K562 (cell line): ENCODE measurements at regions not wholly inside any gene's neighbourhood (a gene's known extent, or its start where the extent isn't known, plus 50 kb on each side); places are given as distances from the start of the nearest gene placed in this dataset.

Experiments used
- ATAC-seq: fragments of 200-7000 bp; cut with Tn5 transposase; 3 replicates; pipeline ENCODE4 v1.9.1; 2020; ENCODE audit warnings: moderate library complexity
- BruUV-seq: library from RNA; stranded (reverse); fragments of 400-500 nt; replicated peaks from 2 replicates; lab custom pipeline; 2021; lab: Mats Ljungman, UMichigan
- CTCF ChIA-PET: fragments of 300-600 bp; formaldehyde crosslinking; extraction: SDS; loops from one replicate; lab custom pipeline; 2021; ENCODE audit warnings: low intra/inter-chr PET ratio; lab: Yijun Ruan, JAX
- POLR2A ChIA-PET: fragments of 300-600, 350-650 bp; sonication (Branson Sonifier 250); formaldehyde crosslinking; extraction: SDS; loops from one replicate; lab custom pipeline; 2021; ENCODE audit warnings: antibody characterized with exemption, inconsistent platforms; lab: Yijun Ruan, JAX
- DNase-seq, 4 experiments: peaks; one replicate each; pipeline versions ENCODE4 v3.0.0 to v3.0.0-alpha.2; 2011 to 2018; ENCODE audit warnings: low spot score in 3 of 4, mixed read lengths in 3 of 4; ENCODE audit errors: extremely low read depth in 1 of 4
- FAIRE-seq: peaks from 2 replicates; lab custom pipeline; 2011; peaks lifted over from hg19 to GRCh38; lab: Jason Lieb, UNC
- H2AFZ ChIP-seq: 2 replicates; pipeline ENCODE4 v1.6.0; 2011; ENCODE audit warnings: low read depth, low read length, control low read depth, inconsistent platforms
- H3K27ac ChIP-seq: fragments of 200-600 bp; 3 replicates; pipeline ENCODE4 v1.8.0; 2011; ENCODE audit warnings: low read depth, mild to moderate bottlenecking, control low read depth, inconsistent platforms, low read length, moderate library complexity, mixed read lengths; ENCODE audit errors: extremely low read depth
- H3K27me3 ChIP-seq, 2 experiments: fragments of 300-600 bp in 1 of 2; 2 replicates in 1 of 2; 3 replicates in 1 of 2; pipeline versions ENCODE4 v1.6.0 to v1.8.0; 2011; ENCODE audit warnings: inconsistent platforms in 2 of 2, low read length in 2 of 2, mild to moderate bottlenecking in 1 of 2, mixed read lengths in 1 of 2, moderate library complexity in 1 of 2; ENCODE audit not compliant: control insufficient read depth in 2 of 2, insufficient read depth in 2 of 2
- H3K36me3 ChIP-seq: fragments of 300-600 bp; 3 replicates; pipeline ENCODE4 v1.8.0; 2011; ENCODE audit warnings: mild to moderate bottlenecking, low read length, inconsistent platforms; ENCODE audit not compliant: control insufficient read depth, insufficient read depth
- H3K4me1 ChIP-seq, 2 experiments: fragments of 200-600 bp in 1 of 2; replicated peaks in 1 of 2; 2 replicates in 1 of 2; 3 replicates in 1 of 2; pipeline versions ENCODE4 v1.5.1 to v1.8.0; 2011; ENCODE audit warnings: inconsistent platforms in 2 of 2, low read length in 2 of 2, mild to moderate bottlenecking in 1 of 2, mixed read lengths in 1 of 2, moderate library complexity in 1 of 2; ENCODE audit not compliant: control insufficient read depth in 2 of 2, insufficient read depth in 2 of 2
- H3K4me2 ChIP-seq: 2 replicates; pipeline ENCODE4 v1.6.1; 2011; ENCODE audit warnings: low read length, control low read depth, inconsistent platforms, mixed read lengths; ENCODE audit not compliant: insufficient read depth
- H3K4me3 ChIP-seq: fragments of 200-600 bp; sonication (generic), shearing (Covaris generic); 2 replicates; pipeline ENCODE4 v1.5.1; 2016; ENCODE audit warnings: control low read depth, inconsistent platforms
- H3K79me2 ChIP-seq: fragments of 200-600 bp; 3 replicates; pipeline ENCODE4 v1.8.0; 2011; ENCODE audit warnings: low read length, inconsistent platforms; ENCODE audit not compliant: control insufficient read depth, insufficient read depth
- H3K9ac ChIP-seq, 2 experiments: 2 replicates each; pipeline versions ENCODE4 v1.6.0 to v1.6.1; 2011; ENCODE audit warnings: low read depth in 2 of 2, low read length in 2 of 2, control low read depth in 1 of 2, inconsistent platforms in 1 of 2, mild to moderate bottlenecking in 1 of 2, mixed read lengths in 1 of 2; ENCODE audit not compliant: insufficient read depth in 1 of 2
- H3K9me1 ChIP-seq: one replicate; pipeline ENCODE4 v1.6.0; 2011; ENCODE audit warnings: inconsistent platforms, mild to moderate bottlenecking, low read length, moderate library complexity; ENCODE audit not compliant: control insufficient read depth, insufficient read depth
- H3K9me3 ChIP-seq: replicated peaks from 2 replicates; pipeline ENCODE4 v1.5.1; 2011; ENCODE audit warnings: low read depth, low read length, inconsistent platforms; ENCODE audit not compliant: control insufficient read depth, insufficient read depth
- H4K20me1 ChIP-seq: replicated peaks from 2 replicates; pipeline ENCODE4 v1.6.1; 2011; ENCODE audit warnings: low read length, inconsistent platforms, mixed read lengths; ENCODE audit not compliant: control insufficient read depth, insufficient read depth
- ARHGAP35 ChIP-seq: fragments of 450-650 bp; IDR thresholded peaks from 2 replicates; pipeline ENCODE4 v1.6.1; 2018; ENCODE audit not compliant: partially characterized antibody
- CREB1 ChIP-seq, 2 experiments: sonication (generic) in 1 of 2; formaldehyde crosslinking in 1 of 2; IDR thresholded peaks; 2 replicates each; pipeline versions ENCODE4 v1.6.1 to v1.8.0; 2012 to 2022; ENCODE audit warnings: inconsistent platforms in 1 of 2, mild to moderate bottlenecking in 1 of 2, missing genetic modification reagents in 1 of 2, moderate library complexity in 1 of 2
- FUS ChIP-seq: fragments of 200-400 bp; formaldehyde crosslinking; optimal IDR thresholded peaks from 2 replicates; pipeline ENCODE3; 2017; ENCODE audit warnings: low read depth, low read length
- SMAD2 ChIP-seq: fragments of 150-350 bp; IDR thresholded peaks from 2 replicates; pipeline ENCODE4 v1.6.1; 2014; ENCODE audit warnings: low read depth, mild to moderate bottlenecking, low read length
- SRSF3 ChIP-seq: fragments of 200-400 bp; formaldehyde crosslinking; IDR thresholded peaks from 2 replicates; pipeline ENCODE4 v1.6.1; 2016; ENCODE audit warnings: mild to moderate bottlenecking, low read length, moderate library complexity; ENCODE audit not compliant: insufficient read depth
- TFE3 ChIP-seq: fragments of 450-650 bp; formaldehyde crosslinking; IDR thresholded peaks from 2 replicates; pipeline ENCODE4 v1.4.0; 2020; ENCODE audit warnings: mild to moderate bottlenecking, mixed read lengths
- U2AF2 ChIP-seq: fragments of 200-400 bp; formaldehyde crosslinking; optimal IDR thresholded peaks from 2 replicates; pipeline ENCODE3; 2017; ENCODE audit warnings: low read depth, mild to moderate bottlenecking, low read length
- WGBS: fragments of 100-300 bp; shearing (Covaris generic); methylation state at CpG from one replicate; pipeline ENCODE4 v1.1.6; 2016; ENCODE audit warnings: low coverage, mixed read lengths; ENCODE audit not compliant: insufficient coverage; ENCODE audit errors: missing lambda C conversion rate; 5-methylcytosine and 5-hydroxymethylcytosine counted together
- in situ Hi-C: fragments of 300-500 bp; cut with MboI; formaldehyde crosslinking; loops from 4 replicates; pipeline ENCODE4 v1.15.0; 2018; ENCODE audit warnings: inconsistent platforms, mixed read lengths
- intact Hi-C: fragments of 100-400 bp; cut with micrococcal nuclease; formaldehyde crosslinking; loops from 2 replicates; pipeline ENCODE4 v1.14.2; 2022

GRCh38 chr3:140765246-140765645 is 87.4 kb downstream of the TRIM42 start:
- no peaks in the 10 kb centered on the region for H3K27me3 ChIP-seq
- H3K4me2 ChIP-seq = no peak overlapping the region
- FAIRE-seq = no peak
- H3K36me3 ChIP-seq = no peaks in the 10 kb centered on the region
- ATAC-seq = no peak
- H3K27ac ChIP-seq = no peak overlapping the region
- in situ Hi-C loops (no loop called here), intact Hi-C loops (no loop called here)
- POLR2A ChIA-PET = no interaction called here
- no peak for TF ChIP-seq TFE3 (CRISPR knock-in tag)
- no peak for TF ChIP-seq FUS
- CTCF ChIA-PET = no interaction called here
- H3K9me1 ChIP-seq = no peaks in the 10 kb centered on the region
- no peaks in the 10 kb centered on the region for H3K9me3 ChIP-seq
- H3K79me2 ChIP-seq = no peaks in the 10 kb centered on the region
- no TSS peak for BruUV-seq
- no peaks in the 10 kb centered on the region for H3K4me1 ChIP-seq
- no peaks in the 10 kb centered on the region for H4K20me1 ChIP-seq
- H3K4me3 ChIP-seq = no peak overlapping the region
- no peak overlapping the region for H3K9ac ChIP-seq
- H2AFZ ChIP-seq = no peak overlapping the region
- 0% methylated on average over 2 of the region's 2 CpGs for WGBS
- DNase-seq = no peak

- ChIA-PET CTCF (no interaction called here), POLR2A (interaction anchor here (1.1 kb wide), 1 partner anchor 90 kb away, joined by 3 read pairs; no protein-coding TSS in a partner anchor)
- no peak overlapping the region for H3K4me2 ChIP-seq
- ATAC-seq = no peak
- no peaks in the 10 kb centered on the region for H3K9me3 ChIP-seq
- no peaks in the 10 kb centered on the region for H3K9me1 ChIP-seq
- no peak overlapping the region for H3K4me3 ChIP-seq
- no peaks in the 10 kb centered on the region for H3K36me3 ChIP-seq
- no peaks in the 10 kb centered on the region for H3K27me3 ChIP-seq
- no peaks in the 10 kb centered on the region for H3K4me1 ChIP-seq
- WGBS = 0% methylated on average over 3 of the region's 3 CpGs
- H3K79me2 ChIP-seq = no peaks in the 10 kb centered on the region
- 0 out of 2 replicates have a peak, but pooled peaks cover 3% of the 10 kb centered on the region for H4K20me1 ChIP-seq
- DNase-seq = no peak
- no peak overlapping the region for H2AFZ ChIP-seq
- H3K27ac ChIP-seq = no peak overlapping the region
- BruUV-seq = no TSS peak
- no peak for FAIRE-seq
- in situ Hi-C loops (no loop called here), intact Hi-C loops (no loop called here)
- no peak overlapping the region for H3K9ac ChIP-seq
- TF ChIP-seq U2AF2 = no peak
- no peak for TF ChIP-seq SRSF3
- TF ChIP-seq ARHGAP35 = no peak
- no peak for TF ChIP-seq SMAD2
- TF ChIP-seq CREB1 (IDR thresholded peaks at IDR 0.05) = no peak
- TF ChIP-seq CREB1 (CRISPR knock-in tag; IDR thresholded peaks at IDR 0.05) = no peak
These were observed 88.6 kb downstream of the TRIM42 start for GRCh38 chr3:140766465-140766864.
